Cardiac muscle cell (in vitro differentiated cells and primary cell): ENCODE measurements at regions not wholly inside any gene's neighbourhood (a gene's known extent, or its start where the extent isn't known, plus 50 kb on each side); places are given as distances from the start of the nearest gene placed in this dataset.

Source experiments
- DNase-seq, 2 donors: peaks; one replicate each; pipeline versions ENCODE4 v3.0.0 to v3.0.0-alpha.2; 2010 to 2017; ENCODE audit warnings: low read depth in 1 of 2, low spot score in 1 of 2
- H3K27ac ChIP-seq: fragments of 200-600 bp; sonication (generic); 2 replicates; pipeline ENCODE4 v1.5.1; 2016
- H3K27me3 ChIP-seq: fragments of 200-600 bp; sonication (generic); 2 replicates; pipeline ENCODE4 v1.6.0; 2016; ENCODE audit warnings: control low read depth
- H3K36me3 ChIP-seq: fragments of 200-600 bp; sonication (generic); 2 replicates; pipeline ENCODE4 v1.5.1; 2016; ENCODE audit warnings: control low read depth
- H3K4me1 ChIP-seq: fragments of 200-600 bp; sonication (generic); 2 replicates; pipeline ENCODE4 v1.8.1; 2017; ENCODE audit warnings: low read depth, mild to moderate bottlenecking, mixed run types
- H3K4me3 ChIP-seq: fragments of 200-600 bp; sonication (generic); 2 replicates; pipeline ENCODE4 v1.5.1; 2016; ENCODE audit warnings: mild to moderate bottlenecking
- H3K9me3 ChIP-seq: fragments of 200-600 bp; sonication (generic); 2 replicates; pipeline ENCODE4 v1.5.1; 2017; ENCODE audit warnings: low read depth, mild to moderate bottlenecking, control low read depth
- CTCF ChIP-seq: IDR thresholded peaks from 2 replicates; pipeline ENCODE4 v1.5.1; 2012; ENCODE audit warnings: low read depth, mild to moderate bottlenecking, low read length

GRCh38 chr5:38707352-38708210 is 138.2 kb upstream of the OSMR start:
- Histone ChIP-seq H3K9me3 (no peaks in the 10 kb centered on the region), H3K36me3 (no peaks in the 10 kb centered on the region), H3K27me3 (no peaks in the 10 kb centered on the region), H3K27ac (no peak overlapping the region), H3K4me1 (peaks cover 10% of the 10 kb centered on the region), H3K4me3 (no peak overlapping the region)
- peak in 1 of 2 donors; percentile 48 for DNase-seq
- no peak for TF ChIP-seq CTCF

GRCh38 chr5:38709678-38710306 is 136.0 kb upstream of the OSMR start:
- TF ChIP-seq CTCF = no peak
- no peak overlapping the region for H3K4me3 ChIP-seq
- H3K27ac ChIP-seq = no peak overlapping the region
- H3K27me3 ChIP-seq = no peaks in the 10 kb centered on the region
- DNase-seq = peak in 1 of 2 donors; percentile 33
- no peaks in the 10 kb centered on the region for H3K9me3 ChIP-seq
- H3K36me3 ChIP-seq = no peaks in the 10 kb centered on the region
- peaks cover 10% of the 10 kb centered on the region for H3K4me1 ChIP-seq

- DNase-seq = peak in 1 of 2 donors; percentile 38
- no peak overlapping the region for H3K27ac ChIP-seq
- no peaks in the 10 kb centered on the region for H3K9me3 ChIP-seq
- peaks cover 10% of the 10 kb centered on the region for H3K4me1 ChIP-seq
- H3K27me3 ChIP-seq = no peaks in the 10 kb centered on the region
- no peak overlapping the region for H3K4me3 ChIP-seq
- no peak for TF ChIP-seq CTCF
- H3K36me3 ChIP-seq = no peaks in the 10 kb centered on the region
Measured at GRCh38 chr5:38710627-38711026, 135.2 kb upstream of the OSMR start.

GRCh38 chr5:38712391-38712790 is 133.4 kb upstream of the OSMR start:
- DNase-seq = no peak
- Histone ChIP-seq H3K4me3 (no peak overlapping the region), H3K4me1 (peaks cover 9% of the 10 kb centered on the region), H3K27ac (no peak overlapping the region), H3K27me3 (no peaks in the 10 kb centered on the region), H3K36me3 (no peaks in the 10 kb centered on the region), H3K9me3 (no peaks in the 10 kb centered on the region)
- TF ChIP-seq CTCF = no peak

- no peak for DNase-seq
- Histone ChIP-seq H3K4me3 (no peak overlapping the region), H3K9me3 (no peaks in the 10 kb centered on the region), H3K4me1 (peaks cover 10% of the 10 kb centered on the region), H3K36me3 (no peaks in the 10 kb centered on the region), H3K27me3 (no peaks in the 10 kb centered on the region), H3K27ac (no peak overlapping the region)
- no peak for TF ChIP-seq CTCF
Measured at GRCh38 chr5:38714240-38714639, 131.6 kb upstream of the OSMR start.
